ENCODE measurements at regions not wholly inside any gene's neighbourhood (a gene's known extent, or its start where the extent isn't known, plus 50 kb on each side); places are given as distances from the start of the nearest gene placed in this dataset.
"Not testable (repeated sequence)": the region's sequence is repeated elsewhere in the genome, so short reads cannot be mapped to it uniquely, and the experiment has no call there.

DNA sequence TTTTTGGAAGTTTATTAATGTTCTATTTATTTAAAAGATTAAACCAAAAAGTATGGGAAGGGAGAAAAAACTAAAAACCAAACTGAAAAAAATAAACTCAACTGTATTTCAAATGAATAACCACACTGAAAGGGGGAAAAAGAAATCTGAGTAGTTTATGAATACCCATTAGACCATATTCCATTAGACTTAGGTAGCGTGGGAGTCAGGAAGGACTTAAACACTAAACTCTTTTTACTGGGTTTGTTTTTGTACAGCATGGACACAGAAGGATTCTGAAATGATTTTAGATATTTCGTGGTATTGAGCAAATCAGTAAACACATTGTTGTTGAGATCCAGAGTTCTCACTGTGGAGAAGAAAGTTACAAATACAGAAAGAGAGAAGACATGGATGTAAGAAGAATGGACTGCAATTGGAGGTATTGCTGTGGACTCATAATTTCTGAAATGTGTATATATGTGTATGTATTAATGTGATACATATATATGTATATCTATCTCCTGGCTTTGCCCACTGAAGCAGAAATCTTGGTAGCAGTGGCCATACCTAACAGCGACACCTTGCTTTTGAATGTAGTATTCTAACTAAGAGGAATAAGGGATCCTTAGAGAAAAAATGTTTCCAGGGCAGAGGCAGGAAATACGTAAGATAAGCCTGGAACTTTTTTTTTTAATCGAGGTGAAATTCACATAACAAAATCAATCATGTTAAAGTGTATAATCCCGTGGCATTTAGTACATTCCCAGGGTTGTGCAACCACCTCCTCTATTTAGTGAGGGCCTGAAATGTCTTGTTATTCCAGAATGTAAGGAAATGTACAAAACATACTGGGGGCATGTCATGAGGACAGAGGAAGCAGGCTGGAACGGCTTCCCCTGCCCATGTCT, 228.8 kb downstream of the SMARCA2 start:
- DNase-seq, result no peak

GRCh38 chr9:2247340-2247739, 232.2 kb downstream of the SMARCA2 start:
- no peak for DNase-seq

GRCh38 chr9:2248768-2249265, 233.7 kb downstream of the SMARCA2 start:
- DNase-seq, result no peak

GRCh38 chr9:2253636-2254580, 238.8 kb downstream of the SMARCA2 start:
- no peak for DNase-seq

GRCh38 chr9:2255128-2255527, 240.0 kb downstream of the SMARCA2 start:
- DNase-seq, result no peak

DNA sequence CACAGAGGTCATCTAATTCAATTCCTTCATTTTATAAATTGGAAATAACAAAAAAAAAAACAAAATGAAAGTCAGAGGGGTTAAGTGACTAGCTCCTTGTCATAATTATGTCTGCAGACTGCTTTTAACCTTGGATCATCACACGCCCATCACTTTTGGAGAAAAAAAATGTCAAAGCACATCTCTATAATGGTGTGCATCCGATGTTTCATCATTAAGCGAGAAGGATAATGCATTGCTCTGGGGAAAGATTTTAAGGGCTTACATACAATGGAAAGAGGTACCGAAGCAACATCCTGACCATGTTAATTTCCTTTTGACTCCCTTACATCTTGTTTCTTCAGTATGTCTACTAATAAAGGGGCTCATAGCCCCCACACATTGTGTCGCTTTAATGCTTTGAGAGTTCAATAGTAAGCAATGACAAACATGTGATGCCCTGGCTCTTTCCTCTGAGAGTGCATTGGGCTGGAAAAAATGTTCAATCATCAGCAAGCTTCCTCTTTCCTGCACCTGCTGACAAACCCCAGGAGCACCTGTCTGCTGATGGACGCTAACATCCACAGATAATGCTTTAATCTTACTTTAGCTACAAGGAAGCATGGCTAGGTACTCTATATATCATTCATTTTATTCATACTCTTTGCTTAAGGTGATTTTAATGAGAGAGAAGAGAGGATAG, 242.2 kb downstream of the SMARCA2 start:
- DNase-seq, result no peak

DNA sequence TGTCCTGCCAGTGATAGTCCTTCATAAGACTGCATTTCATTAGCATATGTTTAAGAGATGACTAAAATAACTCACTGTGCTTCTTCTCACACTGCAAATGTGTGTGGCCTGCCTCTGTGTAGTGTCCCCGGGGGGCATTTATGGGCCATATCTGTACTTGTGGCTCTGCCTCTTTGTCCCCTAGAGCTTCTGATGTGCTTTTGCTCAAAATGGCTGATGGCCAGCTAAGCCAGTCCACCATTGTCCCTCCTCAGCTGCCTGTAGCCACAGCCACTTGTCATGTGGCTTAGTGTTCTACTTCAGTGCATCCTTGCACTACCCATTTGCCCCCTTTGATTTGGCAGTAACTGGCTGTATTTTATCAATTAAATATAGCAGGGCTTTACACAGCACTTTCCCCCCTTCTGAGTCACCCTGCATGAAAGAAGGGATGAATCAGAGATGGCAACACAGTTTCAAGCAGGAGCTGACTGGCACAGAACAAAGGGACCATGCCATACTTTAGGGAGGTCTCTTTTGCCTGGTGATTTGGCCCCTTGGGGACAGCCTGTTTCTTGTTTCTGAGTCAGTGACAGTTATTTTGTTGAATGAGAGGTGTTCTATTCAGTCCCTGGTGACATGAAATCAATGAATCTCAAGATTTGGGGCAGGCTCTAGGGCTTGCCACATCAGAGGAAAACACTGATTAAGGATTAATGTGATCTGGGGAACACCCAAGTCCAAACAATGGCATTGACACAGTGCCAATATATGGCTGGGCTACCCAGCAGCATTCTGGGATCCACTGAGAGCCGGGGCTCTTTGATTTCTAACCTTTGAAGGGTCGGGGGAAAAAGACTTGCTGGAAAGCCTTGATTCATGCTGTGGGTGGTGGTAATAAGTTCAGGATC, 245.5 kb downstream of the SMARCA2 start:
- no peak for DNase-seq

DNA sequence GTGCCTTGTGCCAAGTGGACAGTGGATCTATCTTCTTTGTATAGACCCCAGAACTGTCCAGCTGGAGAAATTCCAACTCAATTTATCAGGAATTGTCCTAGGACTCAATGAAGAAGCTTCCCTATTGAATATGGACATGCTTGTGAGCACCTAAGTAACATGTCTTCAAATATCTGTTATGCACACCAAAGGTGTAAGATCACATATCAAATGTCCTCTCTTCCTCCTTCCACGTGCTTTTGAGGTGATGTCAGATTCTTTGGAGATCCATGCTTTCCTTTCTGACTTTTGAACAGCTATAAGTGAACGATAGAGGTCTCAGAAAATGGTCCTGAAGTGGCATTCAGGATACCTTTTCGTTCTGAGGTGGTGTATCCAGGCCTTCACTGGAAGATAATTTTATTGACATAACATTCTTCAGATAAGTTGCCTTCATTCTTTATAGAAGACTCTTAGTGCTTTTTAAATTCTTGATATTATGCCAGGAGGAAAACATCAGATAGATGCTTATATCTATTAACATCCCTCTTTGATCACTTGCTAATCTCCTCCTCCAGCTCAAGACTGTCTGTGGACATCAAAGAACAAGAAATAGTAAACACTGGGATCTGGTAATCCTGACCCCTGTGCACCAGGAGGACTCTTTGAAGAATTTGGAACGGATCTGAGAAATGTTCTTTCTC, 246.4 kb downstream of the SMARCA2 start:
- no peak for DNase-seq

DNA sequence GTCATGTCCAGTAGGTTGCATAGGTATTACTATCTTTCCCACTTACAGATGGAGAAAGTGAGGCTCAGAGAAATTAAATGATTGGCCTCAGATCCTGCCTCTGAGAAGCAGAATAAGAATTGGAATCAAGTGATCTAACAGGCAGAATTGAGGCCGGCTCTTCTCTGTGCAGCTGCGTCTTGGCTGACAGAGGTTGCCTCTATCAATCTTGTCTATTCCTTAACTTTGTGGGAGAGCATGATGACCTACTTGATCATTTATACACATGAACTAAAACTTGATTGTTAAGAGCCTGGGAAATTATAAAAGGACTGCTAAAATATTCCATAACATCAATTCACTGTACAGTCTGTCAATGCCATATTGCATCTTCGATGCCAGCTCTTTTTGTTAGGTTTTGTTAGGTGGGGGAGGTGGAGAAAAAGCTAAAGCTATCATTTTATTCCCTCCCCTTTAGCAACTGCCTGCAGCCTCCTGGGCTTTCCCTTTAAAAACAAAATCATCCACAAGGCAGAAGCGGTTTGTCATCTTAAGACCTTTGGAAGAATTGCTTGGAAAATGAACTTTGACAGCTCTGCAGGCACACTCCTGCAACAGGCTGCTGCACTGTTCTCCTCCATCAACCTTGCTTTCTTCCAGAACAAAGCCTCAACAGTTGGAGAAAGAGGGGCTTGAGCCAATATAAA, 247.4 kb downstream of the SMARCA2 start:
- DNase-seq, result no peak

DNA sequence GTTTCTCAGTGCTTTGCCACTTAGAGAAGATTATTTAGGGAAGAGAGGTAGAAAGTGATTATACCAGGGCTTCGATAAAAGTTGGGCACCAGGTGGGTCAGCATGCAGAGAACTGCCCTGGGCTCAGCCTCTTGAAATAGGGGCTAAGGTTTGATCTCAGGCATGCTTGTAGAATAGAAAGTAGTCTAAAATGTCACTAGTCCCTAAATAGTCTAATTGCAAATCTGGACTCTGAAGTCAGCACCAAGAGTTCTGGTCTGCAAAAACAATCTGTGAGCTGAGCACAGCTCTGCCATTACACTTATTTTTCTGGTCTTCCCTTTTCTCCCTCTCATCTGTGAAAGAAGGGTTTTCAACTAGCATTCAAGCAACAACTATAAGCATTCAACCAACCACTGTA, 248.0 kb downstream of the SMARCA2 start:
- DNase-seq, result no peak

- DNase-seq, result no peak
Measured at GRCh38 chr9:2263665-2264064, 248.5 kb downstream of the SMARCA2 start.

DNA sequence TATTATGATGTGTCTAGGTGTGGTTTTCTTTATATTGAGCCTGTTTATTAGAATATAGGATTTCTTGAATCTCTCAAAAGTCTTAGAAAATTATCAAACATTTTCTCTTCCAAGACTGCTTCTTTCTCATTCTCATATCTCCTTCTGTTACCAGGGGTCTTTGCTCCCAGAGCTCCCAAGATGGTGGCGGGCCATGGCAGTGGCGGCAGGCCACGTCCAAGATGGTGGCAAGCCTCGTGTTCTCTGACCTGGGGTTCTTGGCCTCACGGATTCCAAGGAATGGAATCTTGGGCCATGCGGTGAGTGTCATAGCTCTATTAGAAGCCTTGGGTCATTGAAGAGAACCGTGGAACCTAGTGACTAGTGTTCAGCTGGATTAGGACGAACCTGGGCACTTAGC, 248.9 kb downstream of the SMARCA2 start:
- DNase-seq, result no peak

GRCh38 chr9:2267181-2267745, 252.1 kb downstream of the SMARCA2 start:
- no peak for DNase-seq

DNA sequence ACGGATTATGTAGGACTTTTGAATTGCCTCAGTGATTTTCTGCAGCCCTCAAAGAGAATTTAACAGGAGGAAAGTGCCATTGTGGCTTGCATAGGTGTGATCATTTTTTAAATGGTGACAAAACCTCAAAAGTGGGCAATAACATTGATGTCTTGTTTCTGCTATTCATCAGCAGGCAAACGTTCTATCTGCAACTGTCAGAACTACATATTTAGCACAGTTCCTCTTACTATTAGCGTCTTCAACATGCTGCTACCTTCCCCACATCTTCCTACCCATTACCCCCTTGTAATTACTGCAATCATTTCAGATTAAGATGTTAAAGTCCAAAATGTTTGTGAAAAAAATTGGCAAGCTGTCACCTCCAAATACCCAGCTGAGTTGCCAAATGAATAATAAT, 254.6 kb downstream of the SMARCA2 start:
- DNase-seq, result no peak

GRCh38 chr9:2270565-2270964, 255.4 kb downstream of the SMARCA2 start:
- DNase-seq, result no peak

DNA sequence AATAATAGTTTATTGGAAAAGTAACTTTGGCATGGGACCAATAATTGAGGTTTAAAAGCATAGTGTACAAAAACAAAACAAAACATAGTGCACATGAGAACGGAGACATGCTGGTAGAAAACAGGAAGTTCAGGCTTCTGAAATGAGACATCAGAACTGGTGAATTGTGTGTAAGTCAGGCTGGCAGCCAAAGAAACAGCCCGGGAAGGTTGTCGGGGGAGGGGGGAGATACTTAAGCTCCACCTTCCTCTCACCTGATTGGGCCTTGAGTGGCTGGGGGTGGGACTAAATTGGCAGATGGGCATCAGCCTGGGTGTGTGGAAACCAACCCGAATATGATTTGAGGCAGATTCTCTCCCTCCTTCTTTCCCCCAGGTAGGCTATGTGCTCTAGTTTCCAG, 256.3 kb downstream of the SMARCA2 start:
- DNase-seq, result peak; percentile 9

DNA sequence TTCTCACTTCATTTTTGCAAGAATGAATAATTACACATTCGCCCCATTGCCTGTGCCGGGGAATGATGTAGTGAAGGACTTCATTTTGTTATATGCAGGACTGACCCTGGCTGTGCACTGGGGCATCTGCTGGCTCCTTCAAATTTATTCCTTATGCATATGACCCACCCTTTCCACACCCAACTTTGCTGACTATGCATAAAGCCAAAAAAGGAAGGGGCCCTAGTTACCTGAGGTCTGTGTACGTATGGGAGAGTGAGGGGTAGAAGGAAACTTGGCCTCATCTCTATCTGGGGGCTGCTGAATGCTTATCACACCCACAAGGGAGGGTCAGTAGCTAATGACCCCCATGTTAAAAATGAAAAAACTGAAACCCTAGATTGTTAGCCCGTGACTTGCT, 259.6 kb downstream of the SMARCA2 start:
- DNase-seq, result no peak

DNA sequence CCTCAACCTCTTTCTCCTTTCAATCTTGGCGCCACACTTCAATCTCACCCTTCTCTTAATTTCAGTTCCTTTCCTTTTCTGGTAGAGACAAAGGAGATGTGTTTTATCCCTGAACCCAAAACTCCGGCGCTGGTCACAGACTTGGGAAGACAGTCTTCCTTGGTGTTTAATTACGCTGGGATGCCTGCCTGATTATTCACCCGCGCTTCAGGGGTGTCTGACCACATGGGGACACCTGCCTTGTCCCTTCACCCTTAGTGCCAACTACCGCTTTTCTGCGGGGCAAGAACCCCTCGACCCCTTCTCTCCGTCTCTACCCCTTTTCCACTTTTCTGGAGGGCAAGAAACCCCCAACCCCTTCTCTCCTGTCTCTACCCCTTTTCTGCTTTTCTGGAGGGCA, 261.1 kb downstream of the SMARCA2 start:
- no peak for DNase-seq

- not testable (repeated sequence) for DNase-seq
Measured at GRCh38 chr9:2277133-2277532, 262.0 kb downstream of the SMARCA2 start.

DNA sequence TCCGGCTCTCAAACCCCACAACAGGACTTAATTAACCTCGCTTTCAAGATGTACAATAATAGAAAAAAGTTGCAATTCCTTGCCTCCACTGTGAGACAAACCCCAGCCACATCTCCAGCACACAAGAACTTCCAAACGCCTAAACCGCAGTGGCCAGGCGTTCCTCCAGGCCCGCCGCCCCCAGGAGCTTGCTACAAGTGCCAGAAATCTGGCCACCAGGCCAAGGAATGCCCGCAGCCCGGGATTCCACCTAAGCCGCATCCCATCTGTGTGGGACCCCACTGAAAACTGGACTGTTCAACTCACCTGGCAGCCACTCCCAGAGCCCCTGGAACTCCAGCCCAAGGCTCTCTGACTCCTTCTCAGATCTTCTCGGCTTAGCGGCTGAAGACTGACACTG, 262.5 kb downstream of the SMARCA2 start:
- not testable (repeated sequence) for DNase-seq

All from hematopoietic multipotent progenitor cell treated with erythropoietin and hydrocortisone succinate and interleukin-3 and kit ligand, for 8 days (in vitro differentiated cells).